ENCODE measurements at regions not wholly inside any gene's neighbourhood (a gene's known extent, or its start where the extent isn't known, plus 50 kb on each side); places are given as distances from the start of the nearest gene placed in this dataset.

DNA sequence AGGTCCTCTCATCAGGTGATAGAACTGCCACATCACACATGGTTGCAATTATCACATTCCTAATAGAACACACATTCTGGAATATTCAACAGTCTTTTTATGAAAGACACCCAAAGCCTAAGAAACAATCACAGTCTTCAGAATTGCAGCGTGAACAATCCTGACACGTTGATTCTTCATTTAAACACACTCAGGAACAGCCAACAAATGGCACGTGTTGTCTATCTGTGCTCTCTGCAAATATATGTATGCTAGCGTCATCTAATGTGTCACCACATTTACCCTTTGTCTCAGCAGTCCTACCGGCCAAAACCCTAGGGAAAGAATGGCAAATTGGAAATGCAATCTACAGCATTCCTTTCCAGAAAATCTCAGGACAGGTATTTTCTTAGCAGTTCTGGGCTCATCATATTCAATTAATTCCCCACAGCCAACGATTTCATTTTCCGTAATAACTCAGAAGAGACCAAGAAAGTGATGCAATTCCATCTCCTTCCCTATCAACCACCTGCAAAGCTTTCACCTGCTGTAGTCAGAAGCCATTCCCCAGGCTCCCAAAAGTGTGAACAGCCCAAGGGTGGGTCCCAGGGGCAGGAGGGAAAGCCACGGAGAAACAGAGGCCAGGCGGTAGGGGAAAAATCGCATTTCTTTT is 280.3 kb upstream of the JARID2 start:
- ChIA-PET POLR2A (no interaction called here), CTCF (interaction anchor here (0.5 kb wide), 1 partner anchor 248 kb away, joined by 4 read pairs; no protein-coding TSS in a partner anchor)
- H3K27ac ChIP-seq (ENCODE audit: extremely low read depth, low read depth, low read length): no peak overlapping the region
- no peak for TF ChIP-seq ZNF777 (tag by site-specific recombination; IDR thresholded peaks at IDR 0.05; ENCODE audit: borderline replicate concordance)
- TF ChIP-seq, protein P1, sequence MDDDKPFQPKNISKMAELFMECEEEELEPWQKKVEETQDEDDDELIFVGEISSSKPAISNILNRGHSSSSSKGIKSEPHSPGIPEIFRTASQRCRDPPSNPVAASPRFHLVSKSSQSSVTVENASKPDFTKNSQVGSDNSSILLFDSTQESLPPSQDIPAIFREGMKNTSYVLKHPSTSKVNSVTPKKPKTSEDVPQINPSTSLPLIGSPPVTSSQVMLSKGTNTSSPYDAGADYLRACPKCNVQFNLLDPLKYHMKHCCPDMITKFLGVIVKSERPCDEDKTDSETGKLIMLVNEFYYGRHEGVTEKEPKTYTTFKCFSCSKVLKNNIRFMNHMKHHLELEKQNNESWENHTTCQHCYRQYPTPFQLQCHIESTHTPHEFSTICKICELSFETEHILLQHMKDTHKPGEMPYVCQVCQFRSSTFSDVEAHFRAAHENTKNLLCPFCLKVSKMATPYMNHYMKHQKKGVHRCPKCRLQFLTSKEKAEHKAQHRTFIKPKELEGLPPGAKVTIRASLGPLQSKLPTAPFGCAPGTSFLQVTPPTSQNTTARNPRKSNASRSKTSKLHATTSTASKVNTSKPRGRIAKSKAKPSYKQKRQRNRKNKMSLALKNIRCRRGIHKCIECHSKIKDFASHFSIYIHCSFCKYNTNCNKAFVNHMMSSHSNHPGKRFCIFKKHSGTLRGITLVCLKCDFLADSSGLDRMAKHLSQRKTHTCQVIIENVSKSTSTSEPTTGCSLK (tag by site-specific recombination; IDR thresholded peaks at IDR 0.05): no peak
- TF ChIP-seq, protein P2, sequence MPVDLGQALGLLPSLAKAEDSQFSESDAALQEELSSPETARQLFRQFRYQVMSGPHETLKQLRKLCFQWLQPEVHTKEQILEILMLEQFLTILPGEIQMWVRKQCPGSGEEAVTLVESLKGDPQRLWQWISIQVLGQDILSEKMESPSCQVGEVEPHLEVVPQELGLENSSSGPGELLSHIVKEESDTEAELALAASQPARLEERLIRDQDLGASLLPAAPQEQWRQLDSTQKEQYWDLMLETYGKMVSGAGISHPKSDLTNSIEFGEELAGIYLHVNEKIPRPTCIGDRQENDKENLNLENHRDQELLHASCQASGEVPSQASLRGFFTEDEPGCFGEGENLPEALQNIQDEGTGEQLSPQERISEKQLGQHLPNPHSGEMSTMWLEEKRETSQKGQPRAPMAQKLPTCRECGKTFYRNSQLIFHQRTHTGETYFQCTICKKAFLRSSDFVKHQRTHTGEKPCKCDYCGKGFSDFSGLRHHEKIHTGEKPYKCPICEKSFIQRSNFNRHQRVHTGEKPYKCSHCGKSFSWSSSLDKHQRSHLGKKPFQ (tag by site-specific recombination; IDR thresholded peaks at IDR 0.05): no peak
- no peak for TF ChIP-seq ZNF341 (tag by site-specific recombination; IDR thresholded peaks at IDR 0.05; ENCODE audit: low read depth)
- TF ChIP-seq HOXD13 (CRISPR knock-in tag; IDR thresholded peaks at IDR 0.05; ENCODE audit: borderline replicate concordance): no peak
- no peak for TF ChIP-seq ZNF76 (tag by site-specific recombination; IDR thresholded peaks at IDR 0.05; ENCODE audit: borderline replicate concordance, low read depth)
- TF ChIP-seq, protein P3, sequence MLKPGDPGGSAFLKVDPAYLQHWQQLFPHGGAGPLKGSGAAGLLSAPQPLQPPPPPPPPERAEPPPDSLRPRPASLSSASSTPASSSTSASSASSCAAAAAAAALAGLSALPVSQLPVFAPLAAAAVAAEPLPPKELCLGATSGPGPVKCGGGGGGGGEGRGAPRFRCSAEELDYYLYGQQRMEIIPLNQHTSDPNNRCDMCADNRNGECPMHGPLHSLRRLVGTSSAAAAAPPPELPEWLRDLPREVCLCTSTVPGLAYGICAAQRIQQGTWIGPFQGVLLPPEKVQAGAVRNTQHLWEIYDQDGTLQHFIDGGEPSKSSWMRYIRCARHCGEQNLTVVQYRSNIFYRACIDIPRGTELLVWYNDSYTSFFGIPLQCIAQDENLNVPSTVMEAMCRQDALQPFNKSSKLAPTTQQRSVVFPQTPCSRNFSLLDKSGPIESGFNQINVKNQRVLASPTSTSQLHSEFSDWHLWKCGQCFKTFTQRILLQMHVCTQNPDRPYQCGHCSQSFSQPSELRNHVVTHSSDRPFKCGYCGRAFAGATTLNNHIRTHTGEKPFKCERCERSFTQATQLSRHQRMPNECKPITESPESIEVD (tag by site-specific recombination; IDR thresholded peaks at IDR 0.05): no peak
- TF ChIP-seq ZNF140 (tag by site-specific recombination; IDR thresholded peaks at IDR 0.05): no peak
- TF ChIP-seq ZNF311 (tag by site-specific recombination; IDR thresholded peaks at IDR 0.05; ENCODE audit: borderline replicate concordance): no peak
- TF ChIP-seq GLI4 (tag by site-specific recombination; IDR thresholded peaks at IDR 0.05): no peak
- no peak for TF ChIP-seq ZNF324 (tag by site-specific recombination; IDR thresholded peaks at IDR 0.05)
- no peak for TF ChIP-seq ZNF211 (tag by site-specific recombination; IDR thresholded peaks at IDR 0.05; ENCODE audit: low read depth)
- TF ChIP-seq ZNF610 (tag by site-specific recombination; IDR thresholded peaks at IDR 0.05; ENCODE audit: borderline replicate concordance): no peak
- no peak for TF ChIP-seq ZNF433 (tag by site-specific recombination; IDR thresholded peaks at IDR 0.05; ENCODE audit: low read depth)
- no peak for TF ChIP-seq REPIN1 (tag by site-specific recombination; IDR thresholded peaks at IDR 0.05; ENCODE audit: low read depth)
- no peak for TF ChIP-seq ZNF394 (tag by site-specific recombination; IDR thresholded peaks at IDR 0.05; ENCODE audit: borderline replicate concordance)
- TF ChIP-seq ZNF426 (tag by site-specific recombination; IDR thresholded peaks at IDR 0.05): no peak
- no peak for TF ChIP-seq ZFP69B (tag by site-specific recombination; IDR thresholded peaks at IDR 0.05)
- TF ChIP-seq ZNF335 (tag by site-specific recombination; conservative IDR thresholded peaks at IDR 0.05): no peak
- no peak for TF ChIP-seq ZNF521 (tag by site-specific recombination; IDR thresholded peaks at IDR 0.05)
- no peaks in the 10 kb centered on the region for H3K36me3 ChIP-seq (ENCODE audit: control insufficient read depth in 2 of 2, insufficient read depth in 1 of 2, low read length in 2 of 2)
- H3K9me3 ChIP-seq (ENCODE audit: control insufficient read depth, insufficient read depth, low read depth, low read length): no peaks in the 10 kb centered on the region
- 0 out of 2 replicates have a peak, but pooled peaks cover 2% of the 10 kb centered on the region for H3K4me1 ChIP-seq (ENCODE audit: control insufficient read depth, insufficient read depth, low read length)
- H3K4me3 ChIP-seq (ENCODE audit: low read depth, low read length): no peak overlapping the region
